MM.1S (cell line): ENCODE measurements at regions not wholly inside any gene's neighbourhood (a gene's known extent, or its start where the extent isn't known, plus 50 kb on each side); places are given as distances from the start of the nearest gene placed in this dataset.
"Not testable (repeated sequence)": the region's sequence is repeated elsewhere in the genome, so short reads cannot be mapped to it uniquely, and the experiment has no call there.

Source experiments
- DNase-seq: peaks from one replicate; pipeline ENCODE4 v3.0.0-alpha.2; 2015
- H2AFZ ChIP-seq: fragments of 300-600 bp; sonication (generic); 2 replicates; pipeline ENCODE4 v1.6.0; 2016; ENCODE audit warnings: antibody characterized with exemption, low read length
- H3F3A ChIP-seq: fragments of 300-600 bp; sonication (generic); 2 replicates; pipeline ENCODE4 v1.6.1; 2016; ENCODE audit warnings: mild to moderate bottlenecking, antibody characterized with exemption, low read length, moderate library complexity, mixed read lengths; ENCODE audit not compliant: insufficient read depth
- H3K27ac ChIP-seq: fragments of 300-600 bp; sonication (generic); 2 replicates; pipeline ENCODE4 v1.5.1; 2016; ENCODE audit warnings: mild to moderate bottlenecking, low read length
- H3K27me3 ChIP-seq: fragments of 300-600 bp; sonication (generic); replicated peaks from 2 replicates; pipeline ENCODE4 v1.6.0; 2016; ENCODE audit warnings: low read length; ENCODE audit not compliant: insufficient read depth
- H3K36me3 ChIP-seq: fragments of 300-600 bp; sonication (generic); replicated peaks from 2 replicates; pipeline ENCODE4 v1.6.1; 2016; ENCODE audit warnings: mild to moderate bottlenecking, low read length, mixed read lengths; ENCODE audit not compliant: insufficient read depth
- H3K4me1 ChIP-seq: fragments of 300-600 bp; sonication (generic); 2 replicates; pipeline ENCODE4 v1.6.1; 2016; ENCODE audit warnings: low read length, mixed read lengths
- H3K4me2 ChIP-seq: fragments of 300-600 bp; sonication (generic); 2 replicates; pipeline ENCODE4 v1.6.0; 2016; ENCODE audit warnings: low read depth, low read length
- H3K4me3 ChIP-seq: fragments of 300-600 bp; sonication (generic); 2 replicates; pipeline ENCODE4 v1.5.1; 2016; ENCODE audit warnings: low read length, mixed read lengths
- H3K79me2 ChIP-seq: fragments of 300-600 bp; sonication (generic); 2 replicates; pipeline ENCODE4 v1.6.1; 2016; ENCODE audit warnings: mixed run types, low read length, mixed read lengths
- H3K9ac ChIP-seq: fragments of 300-600 bp; sonication (generic); 2 replicates; pipeline ENCODE4 v1.6.1; 2016; ENCODE audit warnings: low read length, mixed read lengths
- H3K9me2 ChIP-seq: fragments of 300-600 bp; sonication (generic); replicated peaks from 2 replicates; pipeline ENCODE4 v1.6.1; 2016; ENCODE audit warnings: mild to moderate bottlenecking, low read length, mixed read lengths; ENCODE audit not compliant: insufficient read depth
- H3K9me3 ChIP-seq: fragments of 300-600 bp; sonication (generic); replicated peaks from 2 replicates; pipeline ENCODE4 v1.6.1; 2016; ENCODE audit warnings: mild to moderate bottlenecking, low read length, mixed read lengths; ENCODE audit not compliant: insufficient read depth
- H4K20me1 ChIP-seq: fragments of 300-600 bp; sonication (generic); 2 replicates; pipeline ENCODE4 v1.6.1; 2016; ENCODE audit warnings: mild to moderate bottlenecking, low read length, moderate library complexity, mixed read lengths; ENCODE audit not compliant: insufficient read depth
- CTCF ChIP-seq: fragments of 300-600 bp; sonication (generic); IDR thresholded peaks from 2 replicates; pipeline ENCODE4 v1.5.1; 2016; ENCODE audit warnings: antibody characterized with exemption, low read length, mixed read lengths
- EZH2 ChIP-seq: fragments of 300-600 bp; sonication (generic); optimal IDR thresholded peaks from 2 replicates; pipeline ENCODE3; 2017; ENCODE audit warnings: low read depth, mild to moderate bottlenecking, antibody characterized with exemption, low read length, mixed read lengths
- EZH2phosphoT487 ChIP-seq: fragments of 300-600 bp; sonication (generic); IDR thresholded peaks from 2 replicates; pipeline ENCODE4 v1.6.1; 2018; ENCODE audit warnings: antibody characterized with exemption, low read length

- Histone ChIP-seq H2AFZ (no peak overlapping the region), H3K27ac (no peak overlapping the region)
Measured at GRCh38 chr10:23980094-23980493, 228.8 kb upstream of the KIAA1217 start.

GRCh38 chr10:23981520-23982309 is 227.2 kb upstream of the KIAA1217 start:
- no peaks in the 10 kb centered on the region for H3F3A ChIP-seq
- TF ChIP-seq EZH2 (no peak), EZH2phosphoT487 (no peak), CTCF (no peak)
- no peaks in the 10 kb centered on the region for H3K9me2 ChIP-seq
- H4K20me1 ChIP-seq: no peaks in the 10 kb centered on the region
- no peaks in the 10 kb centered on the region for H3K4me1 ChIP-seq
- H3K9ac ChIP-seq: no peak overlapping the region
- no peaks in the 10 kb centered on the region for H3K36me3 ChIP-seq
- H3K27me3 ChIP-seq: no peaks in the 10 kb centered on the region
- no peaks in the 10 kb centered on the region for H3K9me3 ChIP-seq
- no peak overlapping the region for H3K4me3 ChIP-seq
- H3K4me2 ChIP-seq: no peak overlapping the region
- H3K79me2 ChIP-seq: no peaks in the 10 kb centered on the region
- DNase-seq: no peak
- H3K27ac ChIP-seq: no peak overlapping the region
- H2AFZ ChIP-seq: no peak overlapping the region

More at GRCh38 chr10:23980094-23980493, 228.8 kb upstream of the KIAA1217 start:
- H3F3A ChIP-seq: no peaks in the 10 kb centered on the region
- H4K20me1 ChIP-seq: no peaks in the 10 kb centered on the region
- no peak overlapping the region for H3K4me2 ChIP-seq
- no peaks in the 10 kb centered on the region for H3K27me3 ChIP-seq
- H3K4me3 ChIP-seq: no peak overlapping the region
- H3K9me2 ChIP-seq: no peaks in the 10 kb centered on the region
- H3K36me3 ChIP-seq: no peaks in the 10 kb centered on the region
- DNase-seq: no peak
- H3K79me2 ChIP-seq: no peaks in the 10 kb centered on the region
- no peaks in the 10 kb centered on the region for H3K4me1 ChIP-seq
- H3K9ac ChIP-seq: no peak overlapping the region
- no peak for TF ChIP-seq CTCF
- no peaks in the 10 kb centered on the region for H3K9me3 ChIP-seq

- H3K27ac ChIP-seq, DNase-seq, H3K36me3 ChIP-seq, H3K4me1 ChIP-seq, H3K9ac ChIP-seq, H3K9me2 ChIP-seq, H3K9me3 ChIP-seq, H3F3A ChIP-seq, H3K4me3 ChIP-seq, H3K4me2 ChIP-seq, H2AFZ ChIP-seq, H3K27me3 ChIP-seq, H4K20me1 ChIP-seq, H3K79me2 ChIP-seq: not testable (repeated sequence)
Measured at GRCh38 chr10:23984405-23984804, 224.5 kb upstream of the KIAA1217 start.

GRCh38 chr10:23988006-23988405 is 220.9 kb upstream of the KIAA1217 start:
- no peaks in the 10 kb centered on the region for H3K27me3 ChIP-seq
- no peak overlapping the region for H3K4me2 ChIP-seq
- no peaks in the 10 kb centered on the region for H4K20me1 ChIP-seq
- H3K79me2 ChIP-seq: no peaks in the 10 kb centered on the region
- H2AFZ ChIP-seq: no peak overlapping the region
- H3K9ac ChIP-seq: no peak overlapping the region
- H3K9me2 ChIP-seq: no peaks in the 10 kb centered on the region
- no peaks in the 10 kb centered on the region for H3K4me1 ChIP-seq
- H3F3A ChIP-seq: no peaks in the 10 kb centered on the region
- H3K27ac ChIP-seq: no peak overlapping the region
- no peaks in the 10 kb centered on the region for H3K9me3 ChIP-seq
- H3K36me3 ChIP-seq: no peaks in the 10 kb centered on the region
- no peak overlapping the region for H3K4me3 ChIP-seq
- DNase-seq: no peak
- TF ChIP-seq CTCF: no peak
